GM12891 (cell line): ENCODE measurements at regions not wholly inside any gene's neighbourhood (a gene's known extent, or its start where the extent isn't known, plus 50 kb on each side); places are given as distances from the start of the nearest gene placed in this dataset.

Experiments used
- POLR2A ChIP-seq: IDR thresholded peaks from 2 replicates; pipeline ENCODE4 v1.6.1; 2011; ENCODE audit warnings: low read depth, low read length, control low read depth
- POLR2AphosphoS5 ChIP-seq: IDR thresholded peaks from 2 replicates; pipeline ENCODE4 v1.6.1; 2011; ENCODE audit warnings: low read depth, low read length, control low read depth
- POU2F2 ChIP-seq: IDR thresholded peaks from 2 replicates; pipeline ENCODE4 v1.6.1; 2011; ENCODE audit warnings: low read depth, mild to moderate bottlenecking, control low read depth, low read length, moderate library complexity
- SPI1 ChIP-seq: IDR thresholded peaks from 2 replicates; pipeline ENCODE4 v1.6.1; 2011; ENCODE audit warnings: low read depth, low read length, control low read depth
- TAF1 ChIP-seq: IDR thresholded peaks from 2 replicates; pipeline ENCODE4 v1.6.1; 2011; ENCODE audit warnings: low read depth, low read length, control low read depth

DNA sequence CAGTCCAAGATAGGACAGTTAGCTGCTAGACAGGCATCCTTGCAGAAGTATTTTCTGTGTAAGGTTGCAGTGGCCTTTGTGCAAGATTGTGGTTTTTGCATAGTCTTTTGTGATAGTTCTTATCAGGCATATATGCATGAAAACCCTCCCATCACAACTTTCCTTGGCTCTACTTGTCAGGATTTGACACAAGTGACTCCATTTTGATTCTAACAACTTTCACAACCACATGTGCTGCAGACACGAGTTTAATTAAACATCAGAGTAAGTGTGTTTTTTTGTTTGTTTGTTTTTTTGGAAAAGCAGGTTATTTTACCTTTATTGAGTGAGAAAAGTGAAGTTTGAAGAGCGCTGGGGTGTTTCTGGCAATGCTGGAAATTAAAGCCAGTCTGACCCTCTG, 902.0 kb upstream of the GCFC2 start:
- TF ChIP-seq POLR2AphosphoS5 (no peak), POLR2A (no peak), TAF1 (no peak), POU2F2 (no peak), SPI1 (no peak)
